ENCODE measurements at regions not wholly inside any gene's neighbourhood (a gene's known extent, or its start where the extent isn't known, plus 50 kb on each side); places are given as distances from the start of the nearest gene placed in this dataset.
"Not testable (repeated sequence)": the region's sequence is repeated elsewhere in the genome, so short reads cannot be mapped to it uniquely, and the experiment has no call there.

DNA sequence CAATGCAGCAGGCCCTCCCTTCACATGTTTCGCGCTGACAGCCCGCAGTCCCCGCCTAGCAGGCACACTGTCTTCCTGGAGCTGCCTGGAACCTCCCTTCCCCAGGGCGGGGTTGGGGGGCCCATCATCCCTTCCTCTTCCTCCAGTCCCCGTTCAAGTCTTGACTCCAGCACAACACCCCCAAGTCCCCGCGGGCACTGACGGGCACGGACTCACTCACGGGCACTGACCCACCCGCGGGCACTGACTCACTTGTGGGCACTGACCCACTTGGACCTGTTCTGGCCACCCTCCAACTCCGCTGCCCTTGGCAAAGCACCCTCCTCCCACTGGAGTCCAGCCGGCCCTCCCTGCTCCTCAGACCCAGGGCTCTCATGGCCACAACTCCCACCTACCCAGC is 5376.7 kb upstream of the TPTE start:
- TF ChIP-seq, protein P1, sequence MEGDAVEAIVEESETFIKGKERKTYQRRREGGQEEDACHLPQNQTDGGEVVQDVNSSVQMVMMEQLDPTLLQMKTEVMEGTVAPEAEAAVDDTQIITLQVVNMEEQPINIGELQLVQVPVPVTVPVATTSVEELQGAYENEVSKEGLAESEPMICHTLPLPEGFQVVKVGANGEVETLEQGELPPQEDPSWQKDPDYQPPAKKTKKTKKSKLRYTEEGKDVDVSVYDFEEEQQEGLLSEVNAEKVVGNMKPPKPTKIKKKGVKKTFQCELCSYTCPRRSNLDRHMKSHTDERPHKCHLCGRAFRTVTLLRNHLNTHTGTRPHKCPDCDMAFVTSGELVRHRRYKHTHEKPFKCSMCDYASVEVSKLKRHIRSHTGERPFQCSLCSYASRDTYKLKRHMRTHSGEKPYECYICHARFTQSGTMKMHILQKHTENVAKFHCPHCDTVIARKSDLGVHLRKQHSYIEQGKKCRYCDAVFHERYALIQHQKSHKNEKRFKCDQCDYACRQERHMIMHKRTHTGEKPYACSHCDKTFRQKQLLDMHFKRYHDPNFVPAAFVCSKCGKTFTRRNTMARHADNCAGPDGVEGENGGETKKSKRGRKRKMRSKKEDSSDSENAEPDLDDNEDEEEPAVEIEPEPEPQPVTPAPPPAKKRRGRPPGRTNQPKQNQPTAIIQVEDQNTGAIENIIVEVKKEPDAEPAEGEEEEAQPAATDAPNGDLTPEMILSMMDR (conservative IDR thresholded peaks at IDR 0.05) = not testable (repeated sequence)
- TF ChIP-seq EZH2 (IDR thresholded peaks at IDR 0.05; ENCODE audit: low read depth) = not testable (repeated sequence)
